ENCODE measurements at regions not wholly inside any gene's neighbourhood (a gene's known extent, or its start where the extent isn't known, plus 50 kb on each side); places are given as distances from the start of the nearest gene placed in this dataset.

GRCh38 chr10:108425283-108425964 is 1260.9 kb upstream of the SORCS1 start:
- TF ChIP-seq, protein P1, sequence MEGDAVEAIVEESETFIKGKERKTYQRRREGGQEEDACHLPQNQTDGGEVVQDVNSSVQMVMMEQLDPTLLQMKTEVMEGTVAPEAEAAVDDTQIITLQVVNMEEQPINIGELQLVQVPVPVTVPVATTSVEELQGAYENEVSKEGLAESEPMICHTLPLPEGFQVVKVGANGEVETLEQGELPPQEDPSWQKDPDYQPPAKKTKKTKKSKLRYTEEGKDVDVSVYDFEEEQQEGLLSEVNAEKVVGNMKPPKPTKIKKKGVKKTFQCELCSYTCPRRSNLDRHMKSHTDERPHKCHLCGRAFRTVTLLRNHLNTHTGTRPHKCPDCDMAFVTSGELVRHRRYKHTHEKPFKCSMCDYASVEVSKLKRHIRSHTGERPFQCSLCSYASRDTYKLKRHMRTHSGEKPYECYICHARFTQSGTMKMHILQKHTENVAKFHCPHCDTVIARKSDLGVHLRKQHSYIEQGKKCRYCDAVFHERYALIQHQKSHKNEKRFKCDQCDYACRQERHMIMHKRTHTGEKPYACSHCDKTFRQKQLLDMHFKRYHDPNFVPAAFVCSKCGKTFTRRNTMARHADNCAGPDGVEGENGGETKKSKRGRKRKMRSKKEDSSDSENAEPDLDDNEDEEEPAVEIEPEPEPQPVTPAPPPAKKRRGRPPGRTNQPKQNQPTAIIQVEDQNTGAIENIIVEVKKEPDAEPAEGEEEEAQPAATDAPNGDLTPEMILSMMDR (IDR thresholded peaks at IDR 0.05), result no peak
- no peak overlapping the region for H3K4me3 ChIP-seq
- H3K27ac ChIP-seq, result no peak overlapping the region
- no peak for DNase-seq (ENCODE audit: low spot score)

GRCh38 chr10:108424656-108425055 is 1260.2 kb upstream of the SORCS1 start:
- TF ChIP-seq, protein P1 (IDR thresholded peaks at IDR 0.05), result no peak
- H3K27ac ChIP-seq, result no peak overlapping the region
- H3K4me3 ChIP-seq, result no peak overlapping the region
- no peak for DNase-seq (ENCODE audit: low spot score)

GRCh38 chr10:108422286-108422685 is 1257.8 kb upstream of the SORCS1 start:
- no peak overlapping the region for H3K27ac ChIP-seq
- H3K4me3 ChIP-seq, result no peak overlapping the region
- DNase-seq (ENCODE audit: low spot score), result no peak
- TF ChIP-seq, protein P1 (IDR thresholded peaks at IDR 0.05), result no peak

GRCh38 chr10:108421266-108421665 is 1256.8 kb upstream of the SORCS1 start:
- no peak for DNase-seq (ENCODE audit: low spot score)
- no peak overlapping the region for H3K4me3 ChIP-seq
- TF ChIP-seq, protein P1 (IDR thresholded peaks at IDR 0.05), result no peak
- no peak overlapping the region for H3K27ac ChIP-seq

DNA sequence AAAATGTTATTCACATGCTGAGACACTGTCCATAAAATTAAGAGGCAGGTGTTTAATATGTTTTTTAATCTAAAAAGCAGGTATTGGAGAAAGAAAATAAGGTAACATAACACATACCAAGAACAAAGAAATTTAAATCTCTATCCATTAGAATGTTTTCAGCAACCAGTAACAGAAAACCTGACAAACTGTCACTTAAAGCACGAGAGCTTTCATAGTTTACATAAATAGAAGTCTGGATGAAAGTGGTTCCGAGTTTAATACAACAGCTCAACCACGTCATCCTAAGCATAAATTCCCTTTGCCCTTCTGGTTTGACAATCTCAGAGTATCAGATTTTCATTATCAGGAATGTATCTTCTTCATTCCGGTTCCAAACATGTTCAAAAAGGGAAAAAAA is 1249.4 kb upstream of the SORCS1 start:
- DNase-seq (ENCODE audit: low spot score), result no peak
- no peak overlapping the region for H3K4me3 ChIP-seq
- TF ChIP-seq, protein P1 (IDR thresholded peaks at IDR 0.05), result no peak
- H3K27ac ChIP-seq, result no peak overlapping the region

DNA sequence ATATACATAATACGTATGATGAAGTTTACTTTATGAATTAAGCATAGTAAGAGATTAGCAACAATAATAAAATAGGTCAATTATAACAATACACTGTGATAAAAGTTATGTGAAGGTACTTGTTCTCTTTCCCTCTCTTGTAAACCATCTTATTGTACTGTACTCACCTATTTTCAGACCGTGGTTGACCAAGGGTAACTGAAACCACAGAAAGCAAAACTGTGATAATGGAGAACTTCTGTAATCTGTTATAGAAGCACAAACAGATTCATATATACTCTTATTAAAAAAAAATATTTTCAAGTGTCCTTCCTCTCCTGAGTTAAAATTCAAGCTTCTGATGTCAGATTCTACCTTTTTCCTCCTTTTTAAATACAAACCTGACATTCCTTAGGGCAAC is 1247.8 kb upstream of the SORCS1 start:
- Histone ChIP-seq H3K27ac (no peak overlapping the region), H3K4me3 (no peak overlapping the region)
- TF ChIP-seq, protein P1 (IDR thresholded peaks at IDR 0.05), result no peak
- DNase-seq (ENCODE audit: low spot score), result no peak

DNA sequence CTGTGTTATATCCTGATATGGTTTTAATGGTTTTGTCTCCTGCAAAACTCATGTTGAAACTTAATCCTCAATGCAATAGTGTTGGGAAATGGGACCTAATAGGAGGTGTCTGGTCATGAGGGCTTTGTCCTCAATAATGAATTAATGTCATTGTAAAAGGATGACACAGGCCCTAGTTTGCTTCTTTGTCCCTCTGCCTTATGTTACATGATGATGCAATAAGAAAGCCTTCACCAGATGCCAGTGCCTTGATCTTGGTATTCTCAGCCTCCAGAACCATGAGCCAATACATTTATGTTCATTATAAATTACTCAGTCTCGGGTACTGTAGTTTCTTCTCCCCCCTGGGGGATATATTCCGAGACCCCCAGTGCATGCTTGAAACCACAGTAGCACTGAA is 1247.4 kb upstream of the SORCS1 start:
- H3K27ac ChIP-seq, result no peak overlapping the region
- TF ChIP-seq, protein P1 (IDR thresholded peaks at IDR 0.05), result no peak
- no peak for DNase-seq (ENCODE audit: low spot score)
- H3K4me3 ChIP-seq, result no peak overlapping the region
